Astrocyte of the spinal cord (primary cell): ENCODE measurements at regions not wholly inside any gene's neighbourhood (a gene's known extent, or its start where the extent isn't known, plus 50 kb on each side); places are given as distances from the start of the nearest gene placed in this dataset.
"Not testable (repeated sequence)": the region's sequence is repeated elsewhere in the genome, so short reads cannot be mapped to it uniquely, and the experiment has no call there.

Source experiments
- DNase-seq: peaks from one replicate; pipeline ENCODE4 v3.0.0; 2011; ENCODE audit warnings: low read depth, low spot score
- H3K4me3 ChIP-seq: 2 replicates; pipeline ENCODE4 v1.5.1; 2011; ENCODE audit warnings: low read depth, mild to moderate bottlenecking, low read length, moderate library complexity
- CTCF ChIP-seq: IDR thresholded peaks from 2 replicates; pipeline ENCODE4 v1.5.1; 2012; ENCODE audit warnings: low read depth, mild to moderate bottlenecking, low read length, inconsistent platforms
- in situ Hi-C: cut with HindIII; loops from 2 replicates; pipeline ENCODE4 v1.10.0; 2017; ENCODE audit warnings: low sequenced_read_pairs

GRCh38 chr6:140345935-140346334 lies 971.5 kb upstream of the CITED2 start:
- DNase-seq, result no peak
- in situ Hi-C loops, result no loop called here
- H3K4me3 ChIP-seq, result no peak overlapping the region
- TF ChIP-seq CTCF, result no peak

- peak; percentile 57 for DNase-seq
- H3K4me3 ChIP-seq, result no peak overlapping the region
- TF ChIP-seq CTCF, result no peak
- in situ Hi-C loops, result no loop called here
Measured at GRCh38 chr6:140344142-140344913, 969.9 kb upstream of the CITED2 start.

GRCh38 chr6:140343128-140343527 lies 968.7 kb upstream of the CITED2 start:
- in situ Hi-C loops, result no loop called here
- no peak overlapping the region for H3K4me3 ChIP-seq
- no peak for DNase-seq
- TF ChIP-seq CTCF, result no peak

GRCh38 chr6:140341272-140341671 lies 966.8 kb upstream of the CITED2 start:
- no peak for TF ChIP-seq CTCF
- no peak for DNase-seq
- H3K4me3 ChIP-seq, result no peak overlapping the region
- in situ Hi-C loops, result no loop called here

- no peak overlapping the region for H3K4me3 ChIP-seq
- DNase-seq, result no peak
- TF ChIP-seq CTCF, result no peak
- in situ Hi-C loops, result no loop called here
Measured at GRCh38 chr6:140340795-140341194, 966.3 kb upstream of the CITED2 start.

- H3K4me3 ChIP-seq, DNase-seq, in situ Hi-C loops: not testable (repeated sequence)
Measured at GRCh38 chr6:140339084-140339483, 964.6 kb upstream of the CITED2 start.

- DNase-seq, result no peak
- in situ Hi-C loops, result no loop called here
- no peak for TF ChIP-seq CTCF
- H3K4me3 ChIP-seq, result no peak overlapping the region
Measured at GRCh38 chr6:140321891-140322290, 947.4 kb upstream of the CITED2 start.
